ENCODE measurements at regions not wholly inside any gene's neighbourhood (a gene's known extent, or its start where the extent isn't known, plus 50 kb on each side); places are given as distances from the start of the nearest gene placed in this dataset.

DNA sequence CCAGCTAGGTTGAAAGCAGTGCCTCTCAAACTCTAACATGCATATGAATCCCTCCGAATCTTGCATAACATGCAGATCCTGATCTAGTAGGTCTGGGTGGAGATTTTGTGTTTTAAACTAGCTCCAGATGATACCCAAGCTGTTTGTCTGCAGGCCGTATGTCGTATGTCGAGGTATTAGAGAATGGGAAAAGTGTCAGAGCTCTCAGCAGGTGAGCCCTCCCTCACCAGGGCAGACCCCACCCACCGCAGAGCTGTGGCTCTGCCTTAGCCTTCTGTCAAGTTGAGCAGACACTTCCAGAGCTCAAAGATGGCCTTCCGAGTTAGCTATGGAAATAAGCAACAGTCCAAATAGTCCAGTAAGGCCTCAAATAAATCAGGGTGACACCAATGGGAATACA lies 83.2 kb upstream of the MAP3K1 start:
- Histone ChIP-seq H3K79me2 (ENCODE audit: insufficient read depth, low read length) (no peaks in the 10 kb centered on the region), H2AFZ (ENCODE audit: low read length) (no peak overlapping the region), H3K4me2 (ENCODE audit: low read depth, low read length) (no peak overlapping the region), H3K36me3 (replicated peaks in 1 of 2; ENCODE audit: control insufficient read depth in 1 of 2, insufficient read depth in 2 of 2, low read length in 2 of 2) (no peaks in the 10 kb centered on the region), H3K9ac (ENCODE audit: insufficient read depth, low read depth, low read length) (no peak overlapping the region), H3K4me3 (replicated peaks in 1 of 3; ENCODE audit: insufficient read depth in 1 of 3, low read depth in 2 of 3, low read length in 3 of 3) (no peak overlapping the region), H3K27me3 (ENCODE audit: control insufficient read depth in 1 of 2, insufficient read depth in 2 of 2, low read length in 2 of 2) (no peaks in the 10 kb centered on the region), H3K9me3 (ENCODE audit: low read length) (no peaks in the 10 kb centered on the region), H3K4me1 (ENCODE audit: insufficient read depth, low read length) (no peaks in the 10 kb centered on the region), H4K20me1 (ENCODE audit: insufficient read depth, low read length) (no peaks in the 10 kb centered on the region), H3K27ac (ENCODE audit: extremely low read length, insufficient read depth, low read length) (no peak overlapping the region)
- in situ Hi-C loops (cut with HindIII; ENCODE audit: extremely low pct_ligation_motif_present, low pct_unique_long_range_greater_than_20kb) (no loop called here), intact Hi-C loops (cut with micrococcal nuclease; ENCODE audit: unreplicated experiment) (no loop called here)
- no peak for DNase-seq (ENCODE audit: low spot score)
- WGBS (ENCODE audit: low lambda C conversion rate) = 72% methylated on average over 6 of the region's 6 CpGs
- no peak for ATAC-seq
- ChIA-PET POLR2A (no interaction called here), CTCF (ENCODE audit: low intra/inter-chr PET ratio, low total read pairs) (no interaction called here)
- FAIRE-seq = no peak
- no TSS peak for BruUV-seq (replicated peaks)
- TF ChIP-seq ZBTB38 (CRISPR knock-in tag; IDR thresholded peaks at IDR 0.05) (no peak), SIN3B (IDR thresholded peaks at IDR 0.05; ENCODE audit: low read length) (no peak), PAF1 (CRISPR knock-in tag; IDR thresholded peaks at IDR 0.05) (no peak), ZNF292 (CRISPR knock-in tag; IDR thresholded peaks at IDR 0.05; ENCODE audit: borderline replicate concordance, low read depth) (no peak), MXI1 (IDR thresholded peaks at IDR 0.05; ENCODE audit: borderline replicate concordance, low read depth, low read length) (no peak), ZBTB40 (IDR thresholded peaks at IDR 0.05) (no peak), ZBTB40 (CRISPR knock-in tag; IDR thresholded peaks at IDR 0.05) (no peak), ZNF329 (CRISPR knock-in tag; IDR thresholded peaks at IDR 0.05; ENCODE audit: low read depth) (no peak), FOSL2 (CRISPR knock-in tag; IDR thresholded peaks at IDR 0.05) (no peak), CCDC6 (CRISPR knock-in tag; IDR thresholded peaks at IDR 0.05) (no peak), MIER3 (CRISPR knock-in tag; IDR thresholded peaks at IDR 0.05; ENCODE audit: borderline replicate concordance) (no peak), FOXK2 (IDR thresholded peaks at IDR 0.05) (no peak), RCOR2 (CRISPR knock-in tag; IDR thresholded peaks at IDR 0.05) (no peak), ETS1 (CRISPR knock-in tag; IDR thresholded peaks at IDR 0.05) (no peak), ZNF629 (CRISPR knock-in tag; conservative IDR thresholded peaks at IDR 0.05) (no peak)
- TF ChIP-seq, protein P1, sequence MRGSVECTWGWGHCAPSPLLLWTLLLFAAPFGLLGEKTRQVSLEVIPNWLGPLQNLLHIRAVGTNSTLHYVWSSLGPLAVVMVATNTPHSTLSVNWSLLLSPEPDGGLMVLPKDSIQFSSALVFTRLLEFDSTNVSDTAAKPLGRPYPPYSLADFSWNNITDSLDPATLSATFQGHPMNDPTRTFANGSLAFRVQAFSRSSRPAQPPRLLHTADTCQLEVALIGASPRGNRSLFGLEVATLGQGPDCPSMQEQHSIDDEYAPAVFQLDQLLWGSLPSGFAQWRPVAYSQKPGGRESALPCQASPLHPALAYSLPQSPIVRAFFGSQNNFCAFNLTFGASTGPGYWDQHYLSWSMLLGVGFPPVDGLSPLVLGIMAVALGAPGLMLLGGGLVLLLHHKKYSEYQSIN (CRISPR knock-in tag; IDR thresholded peaks at IDR 0.05; ENCODE audit: borderline replicate concordance) = no peak

All from HepG2 (cell line).